Neuron (in vitro differentiated cells): ENCODE measurements at regions not wholly inside any gene's neighbourhood (a gene's known extent, or its start where the extent isn't known, plus 50 kb on each side); places are given as distances from the start of the nearest gene placed in this dataset.

Experiments used
- H2AFZ ChIP-seq: one replicate; pipeline ENCODE4 v1.6.1; 2013; ENCODE audit warnings: low read depth, mild to moderate bottlenecking, inconsistent platforms, low read length, moderate library complexity
- H3K27me3 ChIP-seq: one replicate; pipeline ENCODE4 v1.6.1; 2013; ENCODE audit warnings: low read length; ENCODE audit not compliant: insufficient read depth
- H3K36me3 ChIP-seq: one replicate; pipeline ENCODE4 v1.6.1; 2013; ENCODE audit warnings: low read length; ENCODE audit not compliant: insufficient read depth
- H3K4me1 ChIP-seq: one replicate; pipeline ENCODE4 v1.6.1; 2013; ENCODE audit warnings: low read length; ENCODE audit not compliant: insufficient read depth
- H3K4me3 ChIP-seq: 2 replicates; pipeline ENCODE4 v1.5.1; 2013; ENCODE audit warnings: mild to moderate bottlenecking, low read length, moderate library complexity
- H3K9me3 ChIP-seq: one replicate; pipeline ENCODE4 v1.6.1; 2013; ENCODE audit warnings: low read length

DNA sequence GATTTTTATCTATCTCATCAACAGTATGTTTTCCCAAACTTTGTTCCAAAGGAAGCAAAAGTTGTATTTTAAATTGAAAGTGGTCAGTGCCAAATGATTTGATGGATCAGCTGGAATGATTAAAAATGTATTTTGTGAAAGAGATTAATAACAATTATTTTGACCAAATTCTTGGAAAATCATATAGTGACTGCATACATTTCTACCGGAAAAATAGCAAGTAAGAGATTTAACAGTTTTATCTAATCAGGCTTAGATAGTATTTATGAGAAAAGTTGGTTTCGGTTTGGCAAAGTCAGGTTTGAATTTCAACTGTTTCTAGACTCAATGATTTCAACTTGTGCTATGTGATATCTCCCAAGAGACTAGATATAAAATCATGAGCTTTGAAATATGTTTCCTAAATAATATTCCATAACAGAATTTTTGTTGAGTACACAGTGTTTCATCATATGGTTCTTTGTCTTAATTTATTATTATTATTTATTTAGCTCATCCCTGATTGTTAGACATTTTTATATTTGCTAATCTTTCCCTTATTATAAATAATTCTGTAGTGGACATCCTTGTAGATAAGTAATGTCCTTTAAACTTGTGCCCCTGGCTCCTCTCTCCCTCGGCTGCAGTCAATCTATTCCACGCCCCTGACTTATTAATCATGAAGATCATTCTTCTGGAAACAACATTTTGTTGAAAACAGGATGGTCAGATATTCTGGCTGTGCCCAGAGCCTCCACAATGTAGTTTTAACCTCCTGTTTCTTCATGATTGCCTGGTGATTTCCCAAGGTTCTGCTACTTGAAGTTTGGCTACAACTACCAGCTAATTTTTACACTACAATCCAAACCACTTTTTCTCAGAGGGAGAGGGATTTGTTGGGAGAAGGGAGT, 520.7 kb upstream of the TCF4 start:
- Histone ChIP-seq H3K9me3 (no peaks in the 10 kb centered on the region), H3K4me3 (no peak overlapping the region), H3K36me3 (no peaks in the 10 kb centered on the region), H3K4me1 (peaks cover 16% of the 10 kb centered on the region), H3K27me3 (no peaks in the 10 kb centered on the region), H2AFZ (no peak overlapping the region)

DNA sequence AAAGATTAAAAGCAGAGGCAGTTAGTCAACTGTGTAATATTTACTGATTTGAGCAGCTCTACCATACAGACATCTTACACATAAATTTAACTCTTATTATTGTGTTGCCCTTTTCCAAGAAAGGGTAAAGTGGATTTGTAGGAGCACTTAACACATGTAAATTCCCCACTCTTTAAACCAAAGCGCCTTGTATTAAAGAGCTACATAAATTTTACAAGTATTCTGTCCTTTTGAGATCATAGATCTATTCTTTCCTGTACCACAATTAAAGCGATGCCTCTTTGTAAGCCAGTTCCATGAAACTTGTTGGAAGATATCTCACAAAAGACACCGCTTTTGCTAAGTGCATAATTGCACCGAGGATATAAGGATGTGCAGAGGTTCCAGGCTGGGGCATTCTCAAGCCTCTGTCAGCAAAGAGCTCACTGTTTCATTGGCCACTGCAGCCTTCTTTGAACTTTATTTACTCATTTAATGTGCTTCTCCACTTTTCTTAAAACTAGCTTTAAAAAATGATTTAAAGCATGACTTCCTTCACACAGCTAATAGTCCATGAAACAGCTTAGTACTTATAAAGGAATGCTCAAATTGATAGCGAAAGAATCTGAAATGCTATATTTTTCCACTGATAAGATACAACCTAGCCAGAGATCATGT, 520.0 kb upstream of the TCF4 start:
- Histone ChIP-seq H3K4me1 (peaks cover 16% of the 10 kb centered on the region), H3K4me3 (no peak overlapping the region), H3K27me3 (no peaks in the 10 kb centered on the region), H3K9me3 (no peaks in the 10 kb centered on the region), H3K36me3 (no peaks in the 10 kb centered on the region), H2AFZ (no peak overlapping the region)

DNA sequence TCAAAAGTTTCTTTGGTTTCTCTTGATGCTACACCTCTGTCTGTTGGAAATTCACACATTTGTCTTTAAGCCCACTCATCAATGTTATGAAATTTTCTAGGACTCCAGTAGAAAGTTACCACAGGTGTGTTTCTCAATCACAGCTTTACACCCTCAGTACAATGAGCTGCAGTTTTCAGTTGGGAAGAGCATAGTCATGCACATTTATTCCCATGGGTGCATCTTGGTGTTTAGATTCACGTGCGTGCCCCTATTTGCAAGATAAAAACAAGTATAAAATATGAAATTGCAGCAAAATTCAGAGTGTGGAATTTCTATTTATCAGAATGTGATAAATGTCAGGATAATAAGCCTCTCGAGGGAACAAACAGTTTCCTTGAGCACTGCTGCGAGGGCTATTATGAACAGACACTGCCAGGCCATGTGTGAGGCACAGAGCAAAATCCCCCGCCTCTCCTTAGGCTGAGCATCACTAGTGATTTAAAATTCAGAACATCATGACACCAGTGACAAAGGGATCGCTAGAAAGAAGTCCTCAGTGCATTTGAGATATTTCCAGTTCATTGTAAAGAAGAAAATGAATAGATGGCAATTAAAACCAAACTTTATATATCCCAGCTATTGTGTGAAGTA, 512.2 kb upstream of the TCF4 start:
- no peaks in the 10 kb centered on the region for H3K36me3 ChIP-seq
- H3K4me1 ChIP-seq = peaks cover 10% of the 10 kb centered on the region

DNA sequence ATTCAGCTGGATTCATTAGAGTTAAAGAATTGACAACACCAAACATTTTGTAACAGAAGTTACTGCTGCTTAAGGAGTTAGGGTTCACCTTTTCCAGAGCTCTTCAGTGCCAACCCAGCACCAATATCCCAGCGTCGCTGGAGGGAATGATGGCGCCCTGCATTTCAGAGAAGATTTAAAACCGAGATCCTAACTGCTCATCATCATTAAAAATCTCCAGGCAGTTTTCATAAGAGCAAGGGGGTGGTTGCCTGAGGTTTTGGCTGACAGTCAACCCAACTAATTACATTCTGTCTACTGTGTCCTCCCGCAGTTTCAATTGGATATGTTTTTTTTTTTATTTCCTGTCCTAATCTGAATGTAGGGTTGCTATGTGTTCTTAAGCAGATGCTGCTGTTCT, 509.6 kb upstream of the TCF4 start:
- Histone ChIP-seq H3K4me3 (no peak overlapping the region), H3K4me1 (peaks cover 14% of the 10 kb centered on the region), H2AFZ (no peak overlapping the region), H3K9me3 (no peaks in the 10 kb centered on the region), H3K27me3 (no peaks in the 10 kb centered on the region), H3K36me3 (no peaks in the 10 kb centered on the region)

More for the DNA sequence above, 512.2 kb upstream of the TCF4 start:
- Histone ChIP-seq H3K4me3 (no peak overlapping the region), H2AFZ (no peak overlapping the region), H3K9me3 (no peaks in the 10 kb centered on the region), H3K27me3 (no peaks in the 10 kb centered on the region)

DNA sequence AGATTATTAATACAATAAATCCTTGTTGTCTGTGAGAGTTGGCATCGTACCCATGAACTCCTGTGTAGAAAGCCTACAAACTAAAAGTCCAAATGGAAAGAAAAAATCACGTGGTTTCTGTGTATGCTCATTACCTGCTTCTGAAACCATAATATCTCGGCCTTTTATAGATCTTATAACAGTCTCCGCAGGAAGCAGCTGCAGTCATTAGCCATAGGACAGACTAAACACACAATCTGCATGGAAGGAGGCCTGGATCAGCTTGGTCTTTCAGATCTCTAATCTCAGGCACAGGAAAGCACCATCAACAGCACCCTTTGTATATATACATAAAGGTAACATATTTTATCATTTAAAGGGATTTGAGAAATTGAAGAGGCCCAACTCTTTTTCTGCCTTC, 508.9 kb upstream of the TCF4 start:
- Histone ChIP-seq H3K4me3 (no peak overlapping the region), H2AFZ (no peak overlapping the region), H3K9me3 (no peaks in the 10 kb centered on the region), H3K36me3 (no peaks in the 10 kb centered on the region), H3K27me3 (no peaks in the 10 kb centered on the region), H3K4me1 (peaks cover 14% of the 10 kb centered on the region)

DNA sequence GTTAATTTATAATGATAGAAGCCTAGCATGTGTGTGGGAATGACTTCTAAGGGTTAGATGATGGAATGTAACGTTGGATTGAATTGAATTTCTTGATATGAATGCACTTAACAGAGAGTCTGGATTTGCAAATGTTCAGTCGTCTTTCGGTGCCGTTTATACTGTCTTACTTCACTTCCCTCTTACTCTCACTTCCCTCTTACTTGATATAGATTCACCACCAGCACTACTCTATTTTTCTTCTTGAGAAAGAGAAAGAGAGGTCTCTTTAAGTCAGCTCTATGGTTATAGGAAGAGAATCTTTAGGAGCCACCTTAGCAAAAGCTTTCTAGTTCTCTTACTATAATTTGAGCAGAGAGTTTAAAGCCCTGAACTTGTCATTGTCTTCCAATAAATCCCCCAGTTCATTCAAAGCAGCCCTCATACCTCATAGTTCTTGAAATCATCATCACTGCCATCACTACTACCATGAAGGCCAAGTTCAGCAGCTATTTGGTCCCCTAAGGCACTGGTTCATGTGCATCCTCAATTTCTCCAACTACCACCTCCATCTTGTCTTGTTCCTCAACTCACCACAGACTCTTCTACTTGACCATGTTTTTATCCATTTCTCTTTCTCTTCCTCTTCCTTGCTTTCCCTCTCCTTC, 501.7 kb upstream of the TCF4 start:
- H3K27me3 ChIP-seq = no peaks in the 10 kb centered on the region
- H2AFZ ChIP-seq = no peak overlapping the region
- H3K9me3 ChIP-seq = no peaks in the 10 kb centered on the region
- H3K4me1 ChIP-seq = peaks cover 4% of the 10 kb centered on the region
- no peak overlapping the region for H3K4me3 ChIP-seq
- H3K36me3 ChIP-seq = no peaks in the 10 kb centered on the region

DNA sequence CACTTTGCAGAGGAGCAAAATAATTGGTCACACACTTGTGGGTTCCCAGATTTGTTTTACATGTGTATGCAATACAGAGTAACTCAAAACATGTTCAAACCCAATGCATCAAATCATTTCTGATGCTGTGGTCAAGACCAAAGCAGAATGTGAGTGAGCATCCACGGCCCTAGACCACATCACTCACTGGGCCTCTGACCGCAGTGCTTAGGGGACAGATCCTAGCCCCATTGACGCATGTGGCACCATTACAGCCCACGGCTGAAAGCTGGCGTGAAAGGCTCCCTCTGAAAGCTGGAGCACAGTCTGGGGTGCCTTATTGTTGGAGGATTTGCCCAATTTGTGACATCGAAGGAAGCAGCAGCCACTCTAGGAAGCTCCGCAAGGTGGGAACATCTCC, 498.8 kb upstream of the TCF4 start:
- no peaks in the 10 kb centered on the region for H3K9me3 ChIP-seq
- H3K4me3 ChIP-seq = no peak overlapping the region
- H3K27me3 ChIP-seq = no peaks in the 10 kb centered on the region
- no peak overlapping the region for H2AFZ ChIP-seq
- peaks cover 21% of the 10 kb centered on the region for H3K4me1 ChIP-seq
- H3K36me3 ChIP-seq = no peaks in the 10 kb centered on the region

DNA sequence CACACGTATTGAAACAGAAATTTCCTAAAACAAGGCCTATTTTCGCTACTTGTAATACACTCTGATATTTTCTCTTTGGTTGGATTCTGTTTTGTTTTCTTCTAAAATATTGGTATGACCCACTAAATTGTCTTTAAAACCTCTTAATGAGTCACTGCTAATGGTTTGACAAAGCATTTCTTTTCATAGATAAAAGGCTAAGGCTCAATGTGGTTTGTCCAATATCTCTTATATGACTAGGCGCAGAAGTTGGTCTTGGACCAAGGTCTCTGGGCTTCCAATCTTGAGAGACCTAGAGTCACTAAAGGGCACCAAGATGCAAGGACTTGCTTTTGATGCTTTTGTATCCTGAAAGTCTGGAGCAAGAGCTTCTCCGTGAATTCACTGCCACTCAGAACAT, 498.2 kb upstream of the TCF4 start:
- no peak overlapping the region for H2AFZ ChIP-seq
- no peaks in the 10 kb centered on the region for H3K36me3 ChIP-seq
- H3K27me3 ChIP-seq = no peaks in the 10 kb centered on the region
- H3K4me3 ChIP-seq = no peak overlapping the region
- no peaks in the 10 kb centered on the region for H3K9me3 ChIP-seq
- H3K4me1 ChIP-seq = peaks cover 21% of the 10 kb centered on the region

DNA sequence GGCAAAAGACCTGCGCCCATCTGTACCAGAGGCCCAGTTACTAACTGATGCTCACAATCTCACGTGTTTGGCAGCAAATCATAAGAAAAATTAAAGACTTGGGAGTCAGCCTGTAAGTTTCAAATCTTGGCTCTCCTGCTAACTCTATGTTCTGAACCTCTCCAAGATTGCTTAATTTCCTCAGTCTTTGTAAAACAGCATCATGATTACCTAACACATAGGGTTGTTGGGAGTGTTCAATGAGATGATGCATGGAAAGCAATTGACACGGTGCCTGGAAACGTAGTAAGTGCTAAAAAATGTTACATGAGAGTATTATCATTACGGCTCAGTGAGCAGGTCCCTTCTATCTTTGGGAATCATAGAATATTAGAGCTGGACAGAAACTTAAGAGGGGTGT, 497.6 kb upstream of the TCF4 start:
- H2AFZ ChIP-seq = no peak overlapping the region
- no peaks in the 10 kb centered on the region for H3K36me3 ChIP-seq
- H3K27me3 ChIP-seq = no peaks in the 10 kb centered on the region
- no peak overlapping the region for H3K4me3 ChIP-seq
- no peaks in the 10 kb centered on the region for H3K9me3 ChIP-seq
- peaks cover 21% of the 10 kb centered on the region for H3K4me1 ChIP-seq

DNA sequence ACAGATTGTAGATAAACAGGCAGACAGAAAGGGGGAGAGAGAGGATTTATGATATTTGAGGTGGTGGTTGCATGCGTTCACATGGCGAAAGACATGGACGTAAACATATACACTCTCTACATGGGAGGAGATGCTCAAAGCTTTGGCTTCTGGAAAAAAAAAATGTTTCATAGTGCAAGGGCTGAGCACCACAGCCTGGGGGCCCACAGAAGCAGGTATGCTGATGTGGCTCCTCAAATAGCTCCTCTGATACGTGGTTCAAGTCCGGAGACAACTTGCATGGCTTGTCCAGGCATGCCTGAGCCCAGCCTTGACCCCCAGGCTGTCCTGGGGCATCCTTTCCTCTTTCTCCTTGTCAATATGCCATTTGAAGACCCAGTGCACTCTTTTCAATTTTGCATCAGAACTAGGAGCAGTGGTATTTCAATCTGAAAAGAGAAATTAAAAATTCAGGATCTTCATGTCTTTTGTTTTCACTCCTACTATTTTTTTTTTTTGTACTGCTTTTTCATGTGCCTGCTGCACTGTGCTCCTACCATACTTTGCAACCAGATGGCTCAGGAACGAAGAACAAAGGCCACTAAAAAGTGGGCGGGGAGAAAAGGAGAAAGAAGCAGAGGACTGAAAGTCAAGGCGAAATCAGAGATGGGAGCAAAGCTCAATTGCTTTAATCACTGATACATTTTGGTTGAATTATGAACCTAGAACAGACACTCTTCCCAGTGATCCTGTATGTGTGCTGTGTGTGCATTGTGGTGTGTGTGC, 495.7 kb upstream of the TCF4 start:
- Histone ChIP-seq H2AFZ (no peak overlapping the region), H3K9me3 (no peaks in the 10 kb centered on the region), H3K27me3 (no peaks in the 10 kb centered on the region), H3K4me1 (peaks cover 21% of the 10 kb centered on the region), H3K36me3 (no peaks in the 10 kb centered on the region), H3K4me3 (no peak overlapping the region)

DNA sequence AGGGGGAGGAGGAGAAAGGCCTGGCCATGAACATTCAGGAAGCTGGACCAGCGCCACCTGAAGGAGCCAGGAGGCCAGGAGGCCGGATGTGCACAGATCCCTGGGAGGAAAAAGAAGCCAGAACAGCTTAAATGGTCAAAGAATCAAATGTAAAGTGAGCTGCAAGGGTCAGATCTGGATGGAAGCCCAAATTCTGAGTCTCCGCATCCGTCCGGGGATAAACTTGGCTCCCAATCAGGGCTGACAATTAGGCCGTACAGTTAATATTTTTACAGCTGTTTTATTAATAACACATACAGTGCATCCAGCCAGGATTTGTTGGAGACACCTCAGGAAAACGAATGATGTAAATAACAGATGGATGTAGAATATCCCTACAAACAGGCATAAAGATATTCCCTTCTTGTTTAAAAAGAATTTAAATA, 495.1 kb upstream of the TCF4 start:
- H3K4me3 ChIP-seq = no peak overlapping the region
- H3K4me1 ChIP-seq = peaks cover 21% of the 10 kb centered on the region
- no peaks in the 10 kb centered on the region for H3K9me3 ChIP-seq
- H3K27me3 ChIP-seq = no peaks in the 10 kb centered on the region
- H2AFZ ChIP-seq = no peak overlapping the region
- H3K36me3 ChIP-seq = no peaks in the 10 kb centered on the region

DNA sequence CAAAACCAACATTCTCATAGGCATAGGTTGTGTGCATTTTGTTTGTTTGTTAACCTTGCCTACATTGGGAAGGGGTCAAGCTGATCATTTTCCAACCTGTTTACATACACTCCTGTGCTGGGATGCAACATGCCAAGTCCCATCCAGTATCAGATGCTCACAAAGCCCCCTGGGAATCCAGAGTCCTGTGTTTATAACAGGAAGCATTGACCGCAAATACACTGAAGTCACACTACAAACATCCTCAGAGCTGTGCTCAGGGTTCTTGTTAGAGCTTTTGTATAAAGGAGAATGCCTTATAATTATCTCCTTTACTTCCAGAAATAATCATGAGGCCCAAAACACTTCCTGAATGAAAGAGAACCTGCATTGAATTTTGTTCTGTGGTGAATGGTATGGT, 488.7 kb upstream of the TCF4 start:
- no peaks in the 10 kb centered on the region for H3K9me3 ChIP-seq
- H3K4me1 ChIP-seq = no peaks in the 10 kb centered on the region
- H3K27me3 ChIP-seq = no peaks in the 10 kb centered on the region
- no peak overlapping the region for H2AFZ ChIP-seq
- no peak overlapping the region for H3K4me3 ChIP-seq
- no peaks in the 10 kb centered on the region for H3K36me3 ChIP-seq
